A204.1 (cell line): ENCODE measurements at regions not wholly inside any gene's neighbourhood (a gene's known extent, or its start where the extent isn't known, plus 50 kb on each side); places are given as distances from the start of the nearest gene placed in this dataset.
"Not testable (repeated sequence)": the region's sequence is repeated elsewhere in the genome, so short reads cannot be mapped to it uniquely, and the experiment has no call there.

Source experiments
- FAIRE-seq: peaks from 2 replicates; lab custom pipeline; 2012; peaks lifted over from hg19 to GRCh38; lab: Jason Lieb, UNC

DNA sequence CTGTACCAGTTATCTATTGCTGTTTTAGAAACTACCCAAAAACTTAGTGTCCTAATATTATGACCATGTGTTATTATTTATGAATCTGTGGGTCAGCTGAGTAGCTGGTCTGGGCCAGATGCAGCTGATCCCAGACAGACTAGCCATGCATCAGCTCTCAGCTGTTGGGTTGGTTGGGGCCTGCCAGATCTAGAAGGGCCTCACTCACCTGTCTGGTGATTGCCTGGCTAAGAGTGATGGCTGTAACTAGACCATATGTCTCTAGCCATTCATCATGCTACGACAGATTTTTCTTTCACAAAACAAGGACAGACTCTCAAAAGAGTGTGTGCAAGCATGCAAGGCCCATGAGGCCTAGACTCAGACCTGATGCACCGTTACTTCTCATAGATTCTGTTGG lies 403.2 kb downstream of the SAMD5 start:
- no peak for FAIRE-seq

DNA sequence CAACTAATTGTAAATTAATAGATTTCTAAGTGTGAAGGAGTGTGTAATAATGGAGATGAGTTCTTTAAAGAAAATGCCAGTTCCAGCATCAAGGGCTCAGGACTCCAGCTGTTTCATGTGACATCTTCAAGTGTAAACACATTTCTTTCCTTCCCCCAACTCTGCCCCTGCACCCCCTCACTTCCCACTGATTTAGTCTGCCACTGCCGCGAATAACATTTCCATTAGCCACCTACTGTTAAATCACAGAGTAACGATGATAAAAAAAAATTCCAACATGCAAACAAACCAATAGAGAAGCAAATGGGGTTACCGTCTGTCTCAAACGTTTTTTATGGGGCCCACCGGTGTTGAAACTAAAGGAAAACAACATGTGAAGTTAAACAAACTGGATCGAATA lies 414.3 kb downstream of the SAMD5 start:
- FAIRE-seq = no peak

DNA sequence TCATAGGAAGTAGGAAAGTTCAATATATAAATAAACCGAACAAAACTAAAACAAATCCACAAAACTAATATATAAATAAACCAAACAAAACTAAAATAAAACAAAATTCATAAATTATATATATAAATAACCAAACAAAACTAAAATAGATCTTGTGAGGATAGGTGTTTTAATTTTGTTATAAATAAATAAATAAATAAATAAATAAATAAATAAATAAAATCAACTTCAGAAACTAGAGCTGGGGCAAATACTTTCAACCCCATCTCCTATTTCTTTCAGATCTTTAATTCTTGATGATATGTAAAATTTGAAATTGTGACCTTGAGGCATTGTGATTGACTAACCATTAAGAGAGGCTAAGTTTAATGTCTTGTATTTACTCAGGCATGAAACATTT lies 416.1 kb downstream of the SAMD5 start:
- peak; percentile 86 for FAIRE-seq

DNA sequence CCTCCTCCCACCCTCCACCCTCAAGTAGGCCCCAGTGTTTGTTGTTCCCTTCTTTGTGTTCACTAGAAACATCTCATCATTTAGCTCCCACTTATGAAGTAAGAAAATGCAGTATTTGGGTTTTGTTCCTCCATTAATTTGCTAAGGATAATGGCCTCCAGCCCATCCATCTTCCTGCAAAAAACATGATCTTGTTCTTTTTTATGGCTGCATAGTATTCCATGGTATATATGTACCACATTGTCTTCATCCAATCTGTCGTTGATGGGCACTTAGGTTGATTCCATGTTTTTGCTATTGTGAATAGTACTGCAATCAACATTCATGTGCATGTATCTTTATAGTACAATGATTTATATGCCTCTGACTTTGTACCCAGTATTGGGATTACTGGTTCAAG lies 416.8 kb upstream of the SASH1 start:
- FAIRE-seq = no peak

DNA sequence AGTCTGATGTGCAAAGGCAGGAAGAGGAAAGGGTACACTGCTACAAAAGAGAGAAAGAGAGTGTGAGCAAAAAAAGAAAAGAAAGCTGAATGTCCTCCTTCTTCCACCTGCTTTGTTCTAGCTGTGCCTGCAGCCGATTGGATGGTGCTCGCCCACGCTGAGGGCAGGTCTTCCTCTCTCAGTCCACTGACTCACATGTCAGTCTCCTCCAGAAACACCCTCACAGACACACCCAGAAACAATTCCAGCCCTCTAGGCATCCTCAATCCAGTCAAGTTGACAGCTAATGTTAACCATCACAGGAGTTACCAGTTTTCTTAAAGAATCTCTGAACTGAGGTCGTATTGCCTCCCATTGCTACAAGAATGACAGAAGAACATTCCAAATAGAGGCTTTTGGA lies 411.9 kb upstream of the SASH1 start:
- no peak for FAIRE-seq

DNA sequence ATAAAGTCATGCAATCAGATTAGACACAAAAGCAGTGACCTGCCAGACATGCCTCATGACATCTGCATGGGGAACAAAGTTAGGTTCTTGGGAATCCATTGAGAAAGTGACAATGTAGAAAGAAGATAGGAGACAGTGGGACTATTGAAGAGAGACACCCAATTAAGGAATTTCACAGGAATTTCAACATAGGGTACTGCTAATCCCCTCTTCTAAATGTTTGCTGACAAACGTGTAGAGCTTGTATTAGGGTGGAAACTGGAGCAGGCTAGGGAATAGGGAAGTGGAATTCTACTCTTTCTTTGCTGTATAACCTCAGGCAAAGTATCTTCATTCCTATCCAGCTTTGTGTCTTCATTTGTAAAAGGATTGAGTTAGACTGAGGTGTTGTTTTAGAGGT lies 409.4 kb upstream of the SASH1 start:
- no peak for FAIRE-seq

DNA sequence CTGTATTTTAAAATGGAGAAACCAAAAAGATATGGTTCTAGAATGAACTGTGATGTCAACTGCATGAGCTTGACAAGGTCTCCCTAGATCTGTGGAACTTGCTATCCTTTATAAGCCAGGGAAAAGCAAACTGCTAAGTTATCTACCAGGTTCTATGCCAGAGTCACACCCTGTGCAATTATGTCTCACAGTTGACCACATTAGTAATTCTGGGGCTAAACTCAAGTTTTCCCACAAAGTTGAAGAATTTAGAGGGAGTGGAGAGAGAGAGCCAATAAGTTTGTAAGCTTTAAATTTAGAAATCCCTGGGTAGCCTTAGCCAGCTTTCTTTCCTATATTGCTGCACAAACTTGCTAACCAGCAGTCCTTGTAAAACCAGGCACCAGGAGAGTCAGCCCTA lies 407.0 kb upstream of the SASH1 start:
- no peak for FAIRE-seq

DNA sequence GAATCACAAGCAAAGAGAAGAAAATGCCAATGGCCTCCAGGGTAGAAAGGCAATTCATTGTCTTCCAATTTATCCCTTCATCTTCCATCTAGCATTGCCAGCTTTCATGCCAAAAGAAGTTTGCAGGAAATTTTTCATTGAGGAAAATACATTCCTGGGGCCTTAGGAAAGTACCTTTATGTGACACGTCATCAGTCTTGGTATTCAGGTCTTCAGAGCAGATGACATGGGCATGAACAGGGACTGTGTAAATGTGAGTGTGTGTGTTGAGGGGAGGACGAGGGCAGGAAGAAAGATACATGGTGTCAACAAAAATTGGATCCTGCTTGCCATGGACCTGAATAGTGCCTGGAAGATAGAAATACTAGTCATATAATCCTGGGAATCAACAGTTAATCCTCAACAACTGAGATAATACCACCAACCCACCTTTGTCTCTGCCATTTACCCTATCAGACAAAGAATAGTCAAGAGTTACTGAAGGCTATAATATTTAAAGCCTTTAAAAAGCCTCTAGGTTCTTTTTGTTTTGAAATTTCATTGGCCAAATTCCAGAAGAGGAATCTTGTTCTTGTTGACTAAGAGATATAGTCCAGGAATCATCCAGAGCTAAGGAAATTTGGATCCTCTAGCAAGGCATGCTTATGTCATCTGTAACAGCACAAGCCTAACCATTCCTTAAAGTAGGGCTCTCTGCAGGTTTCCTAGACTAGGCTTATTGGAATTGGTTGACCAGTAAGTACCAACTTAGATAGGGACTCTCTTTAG lies 405.8 kb upstream of the SASH1 start:
- FAIRE-seq = no peak

DNA sequence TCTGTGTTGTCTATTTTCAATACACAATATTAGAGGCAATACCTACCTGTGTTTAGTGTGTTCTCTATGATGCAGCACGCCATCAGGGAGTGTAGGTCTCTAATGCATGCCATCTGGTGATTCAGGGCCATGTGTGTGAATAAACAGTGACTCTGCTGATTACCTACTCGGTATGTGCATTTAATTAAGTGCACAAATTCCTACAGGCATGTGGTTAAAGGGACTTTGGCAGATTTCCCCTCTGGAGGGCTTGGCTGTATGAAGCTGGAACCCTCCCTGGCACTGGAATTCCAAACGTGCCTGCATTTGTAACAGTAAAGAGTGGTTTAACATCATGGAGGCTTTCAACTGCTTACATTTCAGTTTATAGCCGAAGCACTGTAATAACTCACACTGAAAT lies 401.5 kb upstream of the SASH1 start:
- no peak for FAIRE-seq

DNA sequence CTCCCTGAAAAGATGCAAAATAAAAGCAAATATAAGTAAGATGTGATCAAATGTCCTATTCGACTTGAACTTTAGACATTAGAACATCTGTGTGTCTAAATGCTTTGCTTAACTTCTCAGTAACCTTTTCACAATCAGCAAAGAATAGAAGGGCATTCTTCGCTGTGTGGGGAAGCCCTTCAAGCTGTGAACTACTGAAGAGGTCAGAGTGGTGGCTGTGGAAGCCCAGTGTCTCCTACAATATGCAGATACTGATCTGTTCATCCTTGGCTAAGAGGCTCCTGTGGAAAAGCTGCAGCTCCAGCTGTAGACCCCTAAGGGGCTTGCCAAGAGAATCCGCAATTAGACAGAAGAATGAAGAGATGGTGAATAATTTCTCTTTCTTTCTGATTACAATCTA lies 400.3 kb upstream of the SASH1 start:
- no peak for FAIRE-seq

DNA sequence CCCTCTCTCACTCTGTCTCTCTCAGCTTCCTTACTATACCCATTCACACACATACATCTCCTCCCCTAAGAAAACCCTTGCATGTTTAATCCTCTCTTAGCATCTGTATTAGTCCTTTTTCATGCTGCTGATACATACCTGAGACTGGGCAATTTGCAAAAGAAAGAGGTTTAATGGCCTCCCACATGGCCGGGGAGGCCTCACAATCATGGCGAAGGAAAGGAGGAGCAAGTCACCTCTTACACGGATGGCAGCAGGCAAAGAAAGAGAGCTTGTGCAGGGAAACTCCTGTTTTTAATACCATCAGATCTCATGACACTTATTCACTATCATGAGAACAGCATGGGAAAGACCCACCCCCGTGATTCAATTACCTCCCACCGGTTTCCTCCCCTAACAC lies 398.5 kb upstream of the SASH1 start:
- FAIRE-seq = no peak

DNA sequence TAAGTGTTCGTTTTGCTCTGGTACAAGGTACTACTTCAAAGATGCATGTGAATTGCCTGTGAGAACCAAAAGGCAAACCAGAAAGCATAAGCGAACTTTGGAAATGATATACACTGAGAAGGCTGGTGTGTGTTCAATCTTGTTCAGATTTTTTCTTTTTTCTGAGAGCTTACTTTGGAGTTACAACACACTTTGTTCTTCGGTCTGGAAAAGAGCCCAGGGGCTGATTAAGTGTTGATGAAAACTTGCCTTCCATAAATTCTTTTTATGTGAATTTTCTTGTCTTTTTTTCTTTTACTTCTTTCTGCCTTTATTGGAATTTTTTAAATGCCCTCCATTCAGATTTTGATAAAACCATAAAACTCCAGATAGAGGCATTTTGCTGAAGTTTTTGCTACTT lies 395.1 kb upstream of the SASH1 start:
- no peak for FAIRE-seq

DNA sequence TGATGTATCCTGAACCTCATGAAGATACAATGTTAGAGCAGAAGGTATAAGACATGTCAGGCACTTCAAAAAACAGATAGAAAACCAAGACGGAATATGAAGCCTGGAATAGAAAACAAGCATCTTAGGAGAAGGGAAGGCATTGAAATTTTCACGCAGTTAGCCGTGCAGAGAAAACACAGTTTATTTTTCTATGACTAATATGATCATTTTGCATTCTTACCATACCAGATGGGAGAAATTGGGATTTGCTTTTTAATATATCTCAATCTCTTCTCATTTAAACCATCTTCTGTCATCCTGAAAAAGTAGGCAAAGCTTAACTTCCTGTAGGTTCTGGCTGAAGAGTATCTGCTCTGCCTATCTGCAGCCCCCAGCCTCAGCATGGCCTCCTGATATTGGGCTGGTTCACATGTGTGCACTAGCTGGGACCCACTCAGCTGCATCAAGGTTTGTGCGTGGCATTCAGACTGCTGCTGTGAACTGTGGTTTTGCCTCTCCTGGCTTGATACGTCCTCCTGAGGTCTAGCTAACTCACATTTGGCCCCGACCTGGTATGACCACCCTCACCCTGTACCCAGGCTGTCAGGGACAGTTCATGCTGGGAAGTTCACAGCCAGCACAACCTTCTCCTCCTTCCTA lies 392.5 kb upstream of the SASH1 start:
- no peak for FAIRE-seq

DNA sequence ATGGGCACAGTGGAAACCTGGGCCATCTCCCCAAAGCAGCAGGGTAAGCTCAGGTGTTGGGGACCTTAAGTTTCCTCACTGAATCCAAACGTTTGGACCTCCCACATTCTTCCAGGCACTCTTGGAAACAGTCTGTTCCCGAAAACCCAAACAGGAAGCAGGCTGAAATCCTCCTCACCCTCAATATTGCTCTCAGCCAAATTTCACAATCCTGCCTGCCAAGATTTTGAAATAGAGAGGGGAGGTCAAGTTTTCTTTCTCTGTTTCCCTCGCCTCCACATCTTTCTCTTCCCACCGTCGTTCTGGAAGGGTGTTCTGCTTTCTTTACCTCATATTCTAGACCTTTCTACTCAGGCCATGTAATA lies 392.0 kb upstream of the SASH1 start:
- no peak for FAIRE-seq

DNA sequence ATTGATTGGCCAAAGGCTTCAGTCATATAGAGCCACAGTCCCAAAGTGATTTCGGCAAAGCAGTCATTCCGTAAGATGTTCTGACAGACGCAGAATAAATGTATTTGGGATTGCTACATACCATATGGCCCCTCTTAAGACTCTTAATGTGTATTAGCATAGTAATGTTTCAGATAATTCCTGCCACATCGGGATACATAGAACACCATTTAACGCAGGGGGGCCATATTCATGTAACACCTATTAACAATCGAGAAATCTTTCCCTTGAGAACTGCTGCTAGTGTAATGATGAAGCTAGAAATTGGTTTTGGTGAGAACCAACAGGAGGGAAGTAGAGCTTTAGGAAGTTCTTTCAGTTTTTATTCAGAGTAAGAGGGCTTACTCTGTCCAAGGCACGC lies 390.9 kb upstream of the SASH1 start:
- no peak for FAIRE-seq

DNA sequence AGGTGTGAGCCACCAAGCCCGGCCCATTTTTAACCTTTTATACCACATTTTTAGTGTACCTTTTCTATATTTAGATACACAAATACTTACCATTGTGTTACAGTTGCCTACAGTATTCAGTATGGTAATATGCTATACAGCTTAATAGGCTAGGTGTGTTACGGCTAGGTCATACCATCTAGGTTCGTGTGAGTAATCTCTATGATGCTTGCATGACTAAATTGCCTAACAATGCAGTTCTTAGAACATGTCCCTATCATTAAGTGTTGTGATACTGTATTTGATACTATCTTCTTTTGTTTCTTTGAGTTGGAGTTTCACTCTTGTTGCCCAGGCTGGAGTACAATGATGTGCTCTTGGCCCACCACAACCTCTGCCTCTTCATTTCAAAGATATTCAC lies 387.7 kb upstream of the SASH1 start:
- FAIRE-seq = no peak

DNA sequence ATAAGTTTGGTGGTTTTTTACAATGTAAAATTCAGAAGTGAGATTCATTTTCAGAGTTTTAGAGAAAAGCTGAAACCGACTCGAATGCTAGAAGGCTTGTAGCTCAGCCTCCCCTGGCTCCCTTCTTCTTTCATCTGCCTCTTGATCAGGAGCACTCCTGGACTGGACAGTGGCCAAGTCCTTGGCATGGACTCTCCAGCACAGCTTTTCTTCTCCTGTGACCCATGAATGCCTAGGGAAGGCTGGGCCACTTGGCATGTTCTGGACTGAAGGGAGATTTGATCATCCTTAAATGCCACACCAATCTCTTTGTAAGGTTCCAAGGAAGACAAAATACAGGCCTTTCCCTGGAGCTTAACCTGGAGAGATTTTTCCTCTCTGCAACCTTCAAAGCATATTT lies 384.0 kb upstream of the SASH1 start:
- no peak for FAIRE-seq

DNA sequence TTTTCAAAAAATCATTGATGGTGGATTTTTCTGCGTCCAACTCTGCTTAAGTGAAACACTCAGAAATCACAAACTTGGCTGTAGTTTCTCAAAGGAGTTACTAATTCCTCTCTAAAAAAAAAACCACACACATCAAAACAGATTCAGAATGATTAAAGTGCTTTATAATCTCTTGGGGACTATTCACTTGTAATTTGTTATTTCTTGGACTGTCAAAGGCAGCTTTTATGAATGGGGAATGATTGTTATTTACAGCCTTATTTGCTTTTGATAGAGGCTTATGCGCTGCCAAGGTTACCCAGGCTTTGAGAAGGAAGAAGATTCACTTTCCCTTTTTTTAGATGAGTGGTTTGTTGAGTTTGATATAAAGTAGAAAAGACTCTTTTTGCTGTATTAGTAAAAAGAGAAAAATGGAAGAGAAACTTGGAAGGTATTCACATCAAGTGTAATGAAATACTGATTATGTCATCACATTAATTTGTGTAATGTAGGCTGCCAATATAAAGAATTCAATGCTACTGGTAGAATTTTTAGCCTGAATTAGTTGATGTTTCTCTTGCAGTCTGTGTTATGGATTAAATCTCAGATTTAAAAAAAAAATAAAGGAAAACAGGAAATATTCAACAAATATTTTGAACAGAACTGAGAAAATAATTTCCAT lies 381.0 kb upstream of the SASH1 start:
- no peak for FAIRE-seq

DNA sequence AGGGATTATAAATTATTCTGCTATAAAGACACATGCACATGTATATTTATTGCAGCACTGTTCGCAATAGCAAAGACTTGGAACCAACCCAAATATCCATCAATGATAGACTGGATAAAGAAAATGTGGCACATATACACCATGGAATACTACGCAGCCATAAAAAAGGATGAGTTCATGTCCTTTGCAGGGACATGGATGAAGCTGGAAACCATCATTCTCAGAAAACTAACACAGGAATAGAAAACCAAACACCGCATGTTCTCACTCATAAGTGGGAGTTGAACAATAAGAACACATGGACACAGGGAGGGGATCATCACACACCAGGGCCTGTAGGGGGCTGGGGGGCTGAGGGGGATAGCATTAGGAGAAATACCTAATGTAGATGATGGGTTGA lies 377.2 kb upstream of the SASH1 start:
- FAIRE-seq = not testable (repeated sequence)

DNA sequence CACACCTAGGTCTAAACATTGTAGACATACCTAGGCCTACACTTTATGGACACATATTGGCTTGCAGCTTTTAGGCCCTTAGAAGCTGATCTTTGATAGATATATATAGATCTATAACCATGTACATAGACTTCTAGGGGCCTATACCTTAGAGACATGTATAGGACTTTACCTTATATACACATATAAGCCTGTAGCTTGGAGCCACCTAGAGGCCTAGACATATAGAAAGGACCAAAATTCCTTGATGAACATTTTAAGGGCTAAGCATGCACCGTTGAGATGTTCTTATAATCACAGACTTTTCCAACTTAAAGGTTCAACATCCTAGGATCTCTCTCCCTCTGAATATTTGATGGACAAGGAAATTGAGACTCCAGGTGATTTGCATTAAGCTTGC lies 371.7 kb upstream of the SASH1 start:
- no peak for FAIRE-seq

DNA sequence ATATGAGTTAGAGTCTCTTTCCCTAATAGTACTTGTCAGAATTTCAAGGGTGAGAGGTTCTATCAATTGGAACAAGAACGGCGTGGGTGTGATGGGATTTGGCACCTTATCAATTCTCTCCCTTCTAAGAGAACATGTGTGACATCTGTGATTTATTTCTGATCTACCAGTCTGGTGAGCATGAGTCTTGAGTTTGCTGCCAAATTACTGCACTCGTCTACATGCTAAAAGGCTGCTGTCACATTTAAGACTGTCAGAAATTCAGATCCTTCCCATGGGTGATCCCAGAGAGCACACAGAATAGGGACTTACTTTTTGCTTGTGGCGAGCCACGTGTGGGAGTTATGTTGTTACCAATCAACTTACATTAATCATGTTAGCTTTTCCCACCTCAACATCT lies 370.2 kb upstream of the SASH1 start:
- no peak for FAIRE-seq

DNA sequence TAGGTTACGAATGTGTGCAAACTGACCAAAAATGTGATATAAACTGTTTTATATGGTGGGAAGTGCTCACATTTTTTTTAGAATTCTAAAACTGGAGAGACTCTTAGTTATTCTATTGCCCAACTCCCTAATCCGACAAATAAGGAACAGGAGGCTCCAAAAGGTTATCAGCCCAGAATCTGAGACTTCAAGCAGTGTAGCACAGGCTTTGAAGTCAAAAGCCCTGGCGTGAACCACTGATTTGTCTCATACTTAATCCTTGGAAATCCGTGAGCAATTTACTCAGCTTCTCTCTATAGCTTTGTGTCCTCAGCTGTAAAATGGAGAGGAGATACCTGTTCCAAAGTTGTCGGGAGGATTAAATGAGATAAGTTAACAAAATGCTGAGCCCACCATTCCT lies 368.8 kb upstream of the SASH1 start:
- no peak for FAIRE-seq

DNA sequence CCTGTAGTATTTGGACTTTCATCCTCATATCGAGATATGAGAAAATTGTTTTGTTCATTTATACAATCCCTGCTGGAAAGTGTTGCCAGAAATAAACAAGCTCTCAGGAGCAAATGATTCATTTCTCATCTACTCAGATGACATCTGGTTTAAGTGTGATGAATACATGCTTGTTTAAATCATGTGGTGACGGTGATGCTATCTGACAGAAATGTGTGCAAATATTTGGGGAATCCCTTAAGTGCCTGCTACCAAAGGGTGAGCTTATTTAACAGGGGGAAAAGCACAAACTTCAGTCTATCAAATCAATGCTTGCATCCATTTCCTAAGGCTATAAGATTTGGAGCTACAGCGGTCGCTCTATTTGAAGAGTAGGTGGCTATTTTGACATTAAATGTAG lies 368.3 kb upstream of the SASH1 start:
- FAIRE-seq = no peak
